ENCODE measurements at regions not wholly inside any gene's neighbourhood (a gene's known extent, or its start where the extent isn't known, plus 50 kb on each side); places are given as distances from the start of the nearest gene placed in this dataset.

DNA sequence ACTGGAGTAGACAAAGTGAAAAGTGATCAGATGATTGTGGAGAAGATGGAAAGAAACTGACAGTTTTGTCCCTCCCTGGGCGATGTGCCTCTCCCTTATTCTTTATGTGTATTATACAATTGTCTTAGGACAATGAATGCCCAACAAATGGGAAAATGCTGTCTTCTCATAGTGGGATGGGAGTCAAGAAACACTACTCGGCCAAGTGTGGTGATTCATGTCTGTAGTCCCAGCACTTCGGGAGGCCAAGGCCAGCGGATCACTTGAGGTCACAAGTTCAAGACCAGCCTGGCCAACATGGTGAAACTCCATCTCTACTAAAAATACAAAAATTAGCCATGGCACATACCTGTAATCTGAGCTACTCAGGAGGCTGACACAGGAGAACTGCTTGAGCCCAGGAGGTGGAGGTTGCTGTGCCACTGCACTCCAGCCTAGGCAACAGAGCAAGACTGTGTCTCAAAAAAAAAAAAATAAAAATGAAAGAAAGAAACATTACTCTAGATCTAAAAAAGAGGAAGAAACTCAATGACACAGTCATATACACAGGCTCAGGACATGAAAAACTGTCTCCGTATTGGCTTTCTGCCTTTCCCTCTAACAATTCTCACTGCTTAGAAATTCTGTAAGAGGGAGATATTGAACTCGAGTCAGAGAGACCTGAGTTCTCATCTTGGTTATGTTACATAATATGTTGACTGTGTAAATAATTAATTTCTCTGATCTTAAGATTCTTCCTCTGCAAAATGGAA lies 67.9 kb upstream of the TARS1 start:
- TF ChIP-seq POLR2A (IDR thresholded peaks at IDR 0.05) (no peak), CTCF (IDR thresholded peaks at IDR 0.05) (no peak)

Data from lower leg skin (tissue), 3 donors.